SK-N-SH (cell line): ENCODE measurements at regions not wholly inside any gene's neighbourhood (a gene's known extent, or its start where the extent isn't known, plus 50 kb on each side); places are given as distances from the start of the nearest gene placed in this dataset.

Experiments
- EP300 ChIP-seq, 2 experiments: IDR thresholded peaks; 2 replicates each; pipeline versions ENCODE4 v1.4.0 to v1.6.1; 2012; ENCODE audit warnings: borderline replicate concordance in 1 of 2, low read depth in 1 of 2, low read length in 1 of 2
- MAX ChIP-seq: IDR thresholded peaks from 2 replicates; pipeline ENCODE4 v1.4.0; 2012; ENCODE audit warnings: low read depth
- RAD21 ChIP-seq: IDR thresholded peaks from 2 replicates; pipeline ENCODE4 v1.6.1; 2012; ENCODE audit warnings: mild to moderate bottlenecking, low read length

GRCh38 chr5:154593071-154593470 lies 115.0 kb upstream of the HAND1 start:
- no peak for TF ChIP-seq EP300 (IDR thresholded peaks at IDR 0.05; ENCODE audit: borderline replicate concordance in 1 of 2, low read depth in 1 of 2, low read length in 1 of 2)
- TF ChIP-seq RAD21, result no peak
- TF ChIP-seq MAX, result no peak
